NCI-H82 treated with DMSO at 0.1 percent for 48 hours (cell line): ENCODE measurements at regions not wholly inside any gene's neighbourhood (a gene's known extent, or its start where the extent isn't known, plus 50 kb on each side); places are given as distances from the start of the nearest gene placed in this dataset.
A peak's percentile ranks its signal among the peaks of the same experiment; 100 is the strongest.

ENCODE experiments used
- DNase-seq: peaks from one replicate; lab custom pipeline; 2025; ENCODE audit not compliant: unreplicated experiment; lab: John Stamatoyannopoulos, UW

- peak; percentile 75 for DNase-seq
Measured at GRCh38 chr16:9248162-9248561, 156.7 kb downstream of the HAPSTR1 start.

- DNase-seq, result no peak
Measured at GRCh38 chr16:9249534-9249933, 158.1 kb downstream of the HAPSTR1 start.

DNA sequence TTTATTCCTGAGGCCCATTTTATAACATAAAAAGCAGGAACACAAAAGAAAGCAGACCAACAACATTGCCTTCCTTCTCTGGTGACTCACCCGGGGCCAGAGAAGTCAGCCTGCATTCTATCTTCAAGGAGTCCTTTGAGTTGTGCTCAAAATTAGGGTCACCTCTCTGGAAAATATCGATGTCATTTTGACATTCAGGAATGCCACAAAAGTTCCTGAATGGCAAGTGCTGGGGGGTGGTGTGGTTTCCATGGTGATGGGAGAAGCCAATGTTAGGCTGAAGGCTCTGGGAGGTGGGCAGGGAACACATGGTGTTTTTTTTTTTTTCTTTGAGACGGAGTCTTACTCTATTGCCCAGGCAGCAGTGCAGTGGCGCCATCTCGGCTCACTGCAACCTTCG is 159.6 kb downstream of the HAPSTR1 start:
- no peak for DNase-seq

DNA sequence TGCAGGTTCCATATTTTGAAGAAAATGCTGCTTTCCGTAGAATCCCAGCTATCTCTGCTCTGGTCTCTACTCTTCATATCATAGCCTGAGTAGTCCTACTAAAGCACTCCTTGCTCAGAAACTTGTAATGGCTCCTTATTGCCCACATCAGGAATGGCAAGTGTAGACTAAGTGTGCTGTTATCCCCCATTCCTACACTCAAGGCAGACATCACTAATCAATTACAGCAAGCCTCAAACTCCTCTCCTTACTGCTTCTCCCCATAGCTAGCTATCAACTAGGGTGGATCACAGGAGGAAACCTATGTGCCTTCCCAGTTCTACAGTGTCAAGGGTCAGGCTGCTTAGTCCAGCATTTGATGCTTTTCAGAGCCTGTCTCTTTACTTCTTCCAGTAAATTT is 163.4 kb downstream of the HAPSTR1 start:
- DNase-seq, result no peak

DNA sequence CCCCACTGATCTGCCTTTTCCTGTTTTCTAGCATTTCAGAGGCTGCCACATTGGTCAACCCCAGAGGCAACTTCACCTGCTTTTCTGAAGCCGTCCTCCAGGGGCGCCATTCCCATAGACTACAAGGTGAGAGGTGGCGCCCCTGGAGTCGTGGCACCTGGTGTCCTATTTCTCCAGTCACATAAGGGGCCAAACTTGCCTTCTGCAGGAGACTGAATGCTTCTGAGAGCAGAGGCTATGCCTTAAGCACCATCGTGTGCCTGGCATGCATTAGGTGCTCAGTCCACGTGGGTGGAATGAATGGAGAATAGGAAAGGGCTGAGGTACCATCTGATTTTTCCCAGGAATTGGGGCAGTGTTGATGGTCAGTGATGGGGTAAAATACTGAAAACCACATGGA is 164.8 kb downstream of the HAPSTR1 start:
- no peak for DNase-seq

GRCh38 chr16:9257843-9258242 is 166.4 kb downstream of the HAPSTR1 start:
- no peak for DNase-seq

- peak; percentile 31 for DNase-seq
Measured at GRCh38 chr16:9258423-9259051, 167.1 kb downstream of the HAPSTR1 start.

DNA sequence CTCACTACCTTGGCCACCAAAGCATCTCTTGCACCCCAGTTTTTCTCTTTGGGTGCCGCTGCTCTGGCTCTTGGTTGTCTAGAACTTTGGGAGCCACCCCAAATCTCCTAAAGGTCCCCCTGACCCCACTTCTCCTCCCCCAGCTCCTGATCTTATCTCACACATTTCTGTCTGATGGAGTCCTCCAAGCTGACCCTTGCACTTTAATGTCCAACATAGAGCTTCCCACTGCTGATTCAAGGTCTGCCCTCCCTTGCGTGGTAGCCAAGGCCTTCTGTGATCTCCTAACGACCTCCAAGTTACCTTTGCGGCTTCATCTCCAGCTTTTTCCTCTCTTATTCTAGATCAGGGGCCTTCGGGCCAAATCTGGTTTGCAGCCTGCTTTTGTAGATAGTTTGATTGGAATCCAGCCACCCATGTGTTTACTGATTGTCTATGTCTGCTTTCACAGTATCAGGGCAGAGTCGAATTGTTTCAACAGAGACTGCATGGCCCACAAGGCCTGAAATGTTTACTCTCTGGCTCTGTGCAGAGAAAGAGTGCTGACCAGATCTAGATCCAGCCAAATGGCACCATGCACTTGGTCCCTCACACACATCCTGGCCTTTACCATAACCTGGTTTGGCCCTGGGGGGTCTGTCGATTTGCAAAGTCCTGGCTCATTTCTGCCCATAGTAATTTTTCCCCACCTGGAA is 168.6 kb downstream of the HAPSTR1 start:
- DNase-seq, result no peak

- no peak for DNase-seq
Measured at GRCh38 chr16:9260666-9261065, 169.2 kb downstream of the HAPSTR1 start.

- DNase-seq, result no peak
Measured at GRCh38 chr16:9261376-9261775, 169.9 kb downstream of the HAPSTR1 start.

DNA sequence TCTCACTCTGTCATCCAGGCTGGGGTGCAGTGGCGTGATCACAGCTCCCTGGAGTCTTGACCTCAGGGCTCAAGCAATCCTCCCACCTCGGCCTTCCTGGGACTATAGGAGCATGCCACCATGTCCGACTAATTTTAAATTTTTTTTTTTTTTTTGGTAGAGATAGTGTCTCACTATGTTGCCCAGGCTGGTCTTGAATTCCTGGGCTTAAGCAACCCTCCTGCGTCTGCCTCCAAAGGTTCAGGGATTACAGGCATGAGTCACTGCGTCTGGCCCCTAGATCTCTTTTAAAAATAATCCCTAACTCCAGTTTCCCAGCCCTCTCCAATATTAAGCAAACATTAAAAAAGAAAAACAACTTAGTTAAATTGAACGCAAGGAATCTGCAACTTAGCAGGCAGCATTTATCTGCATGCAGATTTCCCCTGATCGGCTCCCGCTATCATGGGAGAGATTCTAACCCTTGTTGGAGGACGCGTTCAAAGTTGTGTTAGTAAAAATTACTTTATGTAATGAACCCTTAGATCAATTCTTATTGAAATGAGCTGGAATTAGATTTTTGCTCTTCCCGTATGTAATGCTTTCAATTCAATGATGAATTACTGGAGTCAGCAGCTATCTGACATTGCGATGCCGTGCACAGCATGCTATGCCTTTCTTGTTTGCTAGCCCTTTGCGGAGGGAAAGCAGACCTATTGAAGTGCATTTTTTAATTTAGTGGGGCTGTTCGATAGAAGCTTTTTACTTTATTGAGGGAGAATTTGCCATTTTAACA is 171.7 kb downstream of the HAPSTR1 start:
- no peak for DNase-seq

GRCh38 chr16:9264067-9264466 is 172.6 kb downstream of the HAPSTR1 start:
- peak; percentile 11 for DNase-seq

DNA sequence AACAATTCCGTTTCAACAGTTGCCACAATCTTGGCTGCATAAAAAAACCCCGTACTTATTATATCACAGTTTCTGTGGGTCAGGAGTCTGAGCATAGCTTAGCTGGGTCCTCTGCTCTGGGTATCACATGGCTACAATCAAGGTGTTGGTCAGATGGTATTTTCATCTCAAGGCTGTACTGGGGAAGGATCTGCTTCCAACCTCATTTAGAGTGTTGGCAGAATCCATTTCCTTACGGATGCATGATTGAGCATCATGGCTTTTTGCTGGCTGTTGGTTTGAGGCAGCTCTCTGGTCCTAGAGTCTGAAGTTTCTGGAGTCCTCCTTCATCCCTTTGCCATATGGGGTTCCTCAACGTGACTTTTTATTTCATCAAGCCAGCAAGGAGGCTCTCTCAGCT is 177.0 kb downstream of the HAPSTR1 start:
- DNase-seq, result no peak

GRCh38 chr16:9270424-9270823 is 179.0 kb downstream of the HAPSTR1 start:
- peak; percentile 32 for DNase-seq

DNA sequence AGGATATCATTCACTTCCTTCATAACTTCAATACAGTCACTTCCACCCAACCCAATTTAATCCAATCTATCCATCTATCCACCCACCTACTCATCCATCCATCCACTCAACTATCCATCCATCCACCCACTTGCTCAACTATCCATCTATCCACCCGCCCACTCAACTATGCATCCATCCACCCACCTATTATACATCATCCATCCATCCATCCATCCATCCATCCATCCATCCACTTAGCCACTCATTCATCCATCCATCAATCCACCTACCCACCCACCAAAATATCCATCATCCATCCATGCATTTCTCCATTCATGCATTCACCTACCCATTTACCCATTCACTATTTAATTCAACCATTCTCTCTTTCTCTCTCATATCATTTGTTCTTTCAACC is 179.5 kb downstream of the HAPSTR1 start:
- DNase-seq, result no peak

DNA sequence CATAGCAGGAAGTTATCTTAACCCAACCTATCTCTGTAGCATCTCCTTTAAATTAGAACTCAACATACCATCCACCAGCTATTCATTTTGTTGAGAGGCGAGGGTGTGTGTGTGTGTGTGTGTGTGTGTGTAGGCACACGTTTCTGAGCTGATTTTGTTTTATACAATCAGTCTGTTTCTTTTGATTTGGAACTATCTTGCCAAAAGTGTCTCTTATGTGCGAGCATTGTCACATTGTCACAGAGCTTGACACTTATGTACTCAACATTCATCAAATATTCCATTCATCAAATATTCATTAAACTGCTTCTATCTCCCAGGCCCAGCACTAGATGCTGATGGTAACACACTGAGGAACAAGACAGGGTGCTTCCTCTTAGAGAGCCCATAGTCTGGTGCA is 180.4 kb downstream of the HAPSTR1 start:
- no peak for DNase-seq

DNA sequence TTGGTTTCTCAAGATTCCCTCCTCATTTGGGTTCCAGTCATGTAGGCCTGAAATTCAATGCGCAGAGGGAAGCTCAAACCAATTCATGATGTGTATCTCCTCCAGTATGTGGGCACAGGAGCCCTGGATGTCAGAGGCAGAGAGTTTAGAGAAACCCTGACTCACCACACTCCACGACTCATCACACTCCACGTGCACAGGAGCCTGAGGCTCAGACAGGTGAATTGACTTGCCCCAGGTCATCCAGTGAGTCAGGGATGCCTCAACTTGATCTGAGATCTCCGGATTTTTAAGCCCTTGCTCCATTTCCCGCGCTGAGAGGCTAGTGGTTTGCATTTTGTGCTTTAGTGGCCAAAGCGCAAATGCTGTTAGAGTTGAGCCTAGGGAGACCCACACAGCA is 183.9 kb downstream of the HAPSTR1 start:
- DNase-seq, result no peak

DNA sequence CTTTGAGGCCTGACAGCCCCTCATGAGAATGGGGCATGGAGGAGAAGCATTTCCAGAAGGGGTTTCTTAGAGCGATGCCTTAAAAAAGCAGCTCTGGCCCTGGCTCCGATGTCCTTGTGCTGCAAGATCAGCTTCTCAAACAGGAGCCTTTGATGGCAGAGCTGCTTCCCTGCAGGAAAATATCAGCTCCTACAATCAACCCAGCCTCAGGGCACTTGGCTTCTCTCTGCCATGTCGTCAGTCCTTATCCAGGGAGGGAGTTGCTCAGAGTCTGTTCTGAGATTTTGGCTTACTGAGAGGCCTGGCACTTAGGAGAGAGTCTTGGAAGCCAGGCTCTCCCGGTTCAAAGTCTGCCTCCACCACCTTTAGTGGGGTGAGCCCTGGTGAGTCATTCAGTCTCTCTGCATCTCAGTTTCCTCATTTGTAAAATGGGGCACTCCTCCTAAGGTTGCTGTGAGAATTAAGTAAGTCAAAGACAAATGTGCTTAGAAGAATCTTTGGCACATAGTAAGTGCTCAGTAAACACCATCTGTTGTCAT is 184.4 kb downstream of the HAPSTR1 start:
- DNase-seq, result no peak

DNA sequence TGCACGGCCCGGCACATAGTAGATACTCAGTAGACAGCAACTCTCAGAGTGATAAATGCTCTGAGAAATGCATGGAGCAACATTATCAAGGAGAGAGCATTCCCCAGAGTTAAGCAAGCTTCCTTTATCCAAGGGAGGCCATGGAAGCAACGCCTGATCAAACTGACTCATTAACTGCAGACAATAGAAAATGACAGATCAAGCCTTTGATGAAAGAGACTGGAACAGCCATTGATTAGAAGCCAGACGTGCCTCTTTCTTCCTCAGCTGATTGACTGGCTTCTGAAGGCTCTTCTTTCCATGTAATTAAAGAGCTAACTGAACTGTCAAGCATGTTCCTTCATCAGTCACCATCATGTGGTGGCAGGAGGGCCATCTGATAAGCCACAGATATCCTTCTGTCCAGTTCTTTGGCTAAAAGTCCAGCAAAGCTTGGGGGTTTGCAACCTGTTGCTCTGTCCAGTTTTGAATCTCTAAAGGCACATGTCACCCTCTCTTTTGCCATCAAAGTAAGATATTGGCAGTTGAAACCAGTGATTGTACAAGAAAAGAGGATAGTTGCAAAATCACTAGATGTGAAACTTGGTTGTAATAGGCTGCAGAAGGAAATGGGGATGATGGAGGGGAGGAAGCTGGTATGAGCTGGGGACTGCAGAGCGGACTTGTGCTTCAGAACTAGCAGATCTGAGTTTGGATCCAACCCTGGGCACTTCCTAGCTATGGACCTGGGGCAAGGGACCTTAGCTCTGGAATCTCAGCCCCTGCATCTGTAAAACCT is 188.0 kb downstream of the HAPSTR1 start:
- DNase-seq, result no peak

- DNase-seq, result no peak
Measured at GRCh38 chr16:9280069-9280466, 188.6 kb downstream of the HAPSTR1 start.

GRCh38 chr16:9286930-9287329 is 195.5 kb downstream of the HAPSTR1 start:
- no peak for DNase-seq
